T-helper 17 cell (primary cell): ENCODE measurements at regions not wholly inside any gene's neighbourhood (a gene's known extent, or its start where the extent isn't known, plus 50 kb on each side); places are given as distances from the start of the nearest gene placed in this dataset.
"Not testable (repeated sequence)": the region's sequence is repeated elsewhere in the genome, so short reads cannot be mapped to it uniquely, and the experiment has no call there.

Experiments
- ATAC-seq: fragments of 150-1000 bp; cut with Tn5 transposase; 2 replicates; pipeline ENCODE4 v1.10.0; 2021; ENCODE audit warnings: mild to moderate bottlenecking, moderate library complexity
- DNase-seq, 3 donors: peaks; one replicate each; pipeline versions ENCODE4 v3.0.0 to v3.0.0-alpha.2; 2020 to 2021
- H3K9me3 ChIP-seq: one replicate; pipeline ENCODE4 v1.7.0; 2013; ENCODE audit warnings: low read length, mild to moderate bottlenecking; ENCODE audit not compliant: control insufficient read depth, poor library complexity, severe bottlenecking
- H3K27ac Mint-ChIP-seq: one replicate; pipeline ENCODE4 v1.8.0; 2022; ENCODE audit warnings: mild to moderate bottlenecking, moderate library complexity, mixed read lengths
- H3K27me3 Mint-ChIP-seq: one replicate; pipeline ENCODE4 v1.8.0; 2022; ENCODE audit warnings: mixed read lengths
- H3K36me3 Mint-ChIP-seq: one replicate; pipeline ENCODE4 v1.8.0; 2022; ENCODE audit warnings: low read depth, mixed read lengths
- H3K4me1 Mint-ChIP-seq: one replicate; pipeline ENCODE4 v1.8.0; 2022; ENCODE audit warnings: mild to moderate bottlenecking, mixed read lengths
- H3K4me3 Mint-ChIP-seq: one replicate; pipeline ENCODE4 v1.8.0; 2022; ENCODE audit warnings: mild to moderate bottlenecking, moderate library complexity, mixed read lengths

GRCh38 chr1:164141797-164142196, 417.2 kb upstream of the PBX1 start:
- no peak for ATAC-seq
- no peaks in the 10 kb centered on the region for H3K9me3 ChIP-seq
- no peak overlapping the region for H3K27ac Mint-ChIP-seq
- no peaks in the 10 kb centered on the region for H3K36me3 Mint-ChIP-seq
- no peak for DNase-seq
- no peak overlapping the region for H3K4me3 Mint-ChIP-seq
- no peaks in the 10 kb centered on the region for H3K27me3 Mint-ChIP-seq
- H3K4me1 Mint-ChIP-seq = no peaks in the 10 kb centered on the region

GRCh38 chr1:164154622-164155021, 404.4 kb upstream of the PBX1 start:
- no peaks in the 10 kb centered on the region for H3K4me1 Mint-ChIP-seq
- no peak overlapping the region for H3K4me3 Mint-ChIP-seq
- H3K27me3 Mint-ChIP-seq = no peaks in the 10 kb centered on the region
- peaks cover 2% of the 10 kb centered on the region for H3K9me3 ChIP-seq
- no peaks in the 10 kb centered on the region for H3K36me3 Mint-ChIP-seq
- DNase-seq = no peak
- H3K27ac Mint-ChIP-seq = no peak overlapping the region
- no peak for ATAC-seq

- H3K27me3 Mint-ChIP-seq = no peaks in the 10 kb centered on the region
- ATAC-seq (no peak), DNase-seq (no peak)
- H3K27ac Mint-ChIP-seq = no peak overlapping the region
- H3K4me1 Mint-ChIP-seq = no peaks in the 10 kb centered on the region
- no peaks in the 10 kb centered on the region for H3K36me3 Mint-ChIP-seq
- H3K9me3 ChIP-seq = peaks cover 2% of the 10 kb centered on the region
- H3K4me3 Mint-ChIP-seq = no peak overlapping the region
Measured at GRCh38 chr1:164155347-164155746, 403.6 kb upstream of the PBX1 start.

DNA sequence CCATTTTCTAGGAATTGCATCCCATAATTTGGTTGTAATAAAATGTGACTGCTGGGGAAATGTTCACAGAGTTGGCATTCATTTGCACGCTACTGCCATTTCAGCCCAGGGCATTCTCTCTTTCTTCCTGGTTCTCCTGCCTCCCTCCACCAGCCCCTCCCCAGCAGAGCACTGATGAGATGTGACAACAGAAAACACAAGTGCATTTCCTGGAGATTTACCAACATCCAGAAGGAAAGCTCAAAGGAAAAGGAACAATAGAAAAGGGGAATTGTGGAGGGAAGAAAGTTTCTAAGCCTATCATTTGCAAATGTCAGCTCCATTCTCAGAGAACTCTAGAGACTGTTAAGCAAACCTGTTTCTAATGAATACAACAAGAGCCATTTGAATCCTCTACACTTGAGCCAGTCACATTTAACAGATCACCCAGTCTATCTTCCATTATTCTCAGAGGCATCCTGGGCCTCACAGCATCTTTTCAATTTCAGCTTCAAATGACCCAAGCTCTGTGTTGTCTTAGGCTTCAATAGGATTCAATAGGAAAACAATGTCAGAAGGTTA, 395.6 kb upstream of the PBX1 start:
- H3K4me1 Mint-ChIP-seq = no peaks in the 10 kb centered on the region
- ATAC-seq = no peak

GRCh38 chr1:164165466-164165865, 393.5 kb upstream of the PBX1 start:
- ATAC-seq (no peak), DNase-seq (no peak)
- Mint-ChIP-seq H3K36me3 (no peaks in the 10 kb centered on the region), H3K27ac (no peak overlapping the region), H3K4me1 (no peaks in the 10 kb centered on the region), H3K4me3 (no peak overlapping the region), H3K27me3 (no peaks in the 10 kb centered on the region)
- H3K9me3 ChIP-seq = no peaks in the 10 kb centered on the region

More for the DNA sequence above, 395.6 kb upstream of the PBX1 start:
- DNase-seq = no peak
- Mint-ChIP-seq H3K36me3 (no peaks in the 10 kb centered on the region), H3K4me3 (no peak overlapping the region), H3K27me3 (no peaks in the 10 kb centered on the region), H3K27ac (no peak overlapping the region)
- no peaks in the 10 kb centered on the region for H3K9me3 ChIP-seq

DNA sequence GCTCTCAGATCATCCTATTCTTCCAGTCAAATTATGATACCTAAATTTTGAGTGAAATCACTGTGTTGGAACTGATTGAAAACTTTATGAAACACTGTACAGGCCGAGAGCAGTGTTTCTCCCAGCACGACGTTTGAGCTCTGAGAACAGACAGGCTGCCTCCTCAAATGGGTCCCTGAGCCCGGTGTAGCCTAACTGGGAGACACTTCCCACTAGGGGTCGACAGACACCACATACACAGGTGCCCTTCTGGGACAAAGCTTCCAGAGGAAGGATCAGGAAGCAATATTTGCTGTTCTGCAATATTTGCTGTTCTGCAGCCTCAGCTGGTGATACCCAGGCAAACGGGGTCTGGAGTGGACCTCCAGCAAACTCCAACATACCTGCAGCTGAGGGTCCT, 392.5 kb upstream of the PBX1 start:
- not testable (repeated sequence) for H3K27me3 Mint-ChIP-seq, H3K36me3 Mint-ChIP-seq, DNase-seq, H3K4me1 Mint-ChIP-seq, H3K27ac Mint-ChIP-seq, H3K4me3 Mint-ChIP-seq, ATAC-seq, H3K9me3 ChIP-seq

DNA sequence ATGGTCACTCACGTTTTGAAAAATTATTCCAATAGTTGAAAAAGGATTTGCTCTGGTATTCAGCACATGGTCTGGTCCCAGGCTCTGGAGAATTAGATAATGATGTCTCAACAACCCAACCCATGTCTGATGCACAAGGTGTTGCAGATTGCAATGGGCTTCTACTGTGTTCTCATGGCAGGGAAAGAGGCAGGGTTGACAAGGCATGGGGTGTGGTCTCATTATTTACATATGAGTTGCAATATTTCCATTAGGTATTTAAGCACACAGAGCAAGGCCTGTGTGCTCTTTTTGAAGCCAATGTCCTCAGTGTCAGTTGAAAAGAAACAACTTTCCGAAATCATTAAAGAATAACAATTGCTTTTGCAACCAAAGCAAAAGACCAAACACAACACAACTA, 381.9 kb upstream of the PBX1 start:
- H3K4me3 Mint-ChIP-seq = no peak overlapping the region
- DNase-seq (no peak), ATAC-seq (no peak)
- no peak overlapping the region for H3K27ac Mint-ChIP-seq
- no peaks in the 10 kb centered on the region for H3K4me1 Mint-ChIP-seq
- H3K9me3 ChIP-seq = no peaks in the 10 kb centered on the region
- no peaks in the 10 kb centered on the region for H3K27me3 Mint-ChIP-seq
- no peaks in the 10 kb centered on the region for H3K36me3 Mint-ChIP-seq

GRCh38 chr1:164180824-164181223, 378.2 kb upstream of the PBX1 start:
- ATAC-seq = no peak
- no peaks in the 10 kb centered on the region for H3K27me3 Mint-ChIP-seq
- H3K4me1 Mint-ChIP-seq = no peaks in the 10 kb centered on the region
- DNase-seq = no peak
- no peaks in the 10 kb centered on the region for H3K36me3 Mint-ChIP-seq
- H3K9me3 ChIP-seq = no peaks in the 10 kb centered on the region
- H3K27ac Mint-ChIP-seq = no peak overlapping the region
- H3K4me3 Mint-ChIP-seq = no peak overlapping the region

- no peak for DNase-seq
- H3K4me3 Mint-ChIP-seq = no peak overlapping the region
- H3K36me3 Mint-ChIP-seq = no peaks in the 10 kb centered on the region
- no peaks in the 10 kb centered on the region for H3K4me1 Mint-ChIP-seq
- H3K27me3 Mint-ChIP-seq = no peaks in the 10 kb centered on the region
- H3K9me3 ChIP-seq = no peaks in the 10 kb centered on the region
- no peak for ATAC-seq
- no peak overlapping the region for H3K27ac Mint-ChIP-seq
Measured at GRCh38 chr1:164183854-164184635, 374.9 kb upstream of the PBX1 start.

GRCh38 chr1:164186881-164187280, 372.1 kb upstream of the PBX1 start:
- ATAC-seq (no peak), DNase-seq (no peak)
- H3K9me3 ChIP-seq = no peaks in the 10 kb centered on the region
- Mint-ChIP-seq H3K4me1 (no peaks in the 10 kb centered on the region), H3K27me3 (no peaks in the 10 kb centered on the region), H3K27ac (no peak overlapping the region), H3K36me3 (no peaks in the 10 kb centered on the region), H3K4me3 (no peak overlapping the region)

DNA sequence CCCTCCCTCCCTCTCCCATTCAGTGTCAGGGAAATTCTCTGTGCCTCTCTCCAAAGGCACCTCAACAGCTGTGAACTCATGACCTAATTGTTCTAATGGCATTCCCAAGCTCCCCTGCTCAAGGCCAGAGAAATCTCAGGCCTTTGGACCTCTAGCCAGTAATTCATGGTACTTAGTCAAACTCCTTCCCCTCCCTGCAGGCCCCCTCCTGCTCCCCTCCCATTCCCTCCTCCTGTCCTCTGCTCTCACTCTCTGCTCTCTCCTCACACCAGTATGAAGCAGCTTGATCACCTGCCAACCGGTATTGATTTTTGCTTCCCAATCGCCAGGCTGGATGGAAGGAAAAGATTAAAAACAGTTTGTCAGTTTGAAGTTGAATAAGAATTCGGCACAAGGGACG, 370.5 kb upstream of the PBX1 start:
- H3K9me3 ChIP-seq = no peaks in the 10 kb centered on the region
- no peaks in the 10 kb centered on the region for H3K4me1 Mint-ChIP-seq
- no peak overlapping the region for H3K27ac Mint-ChIP-seq
- no peaks in the 10 kb centered on the region for H3K27me3 Mint-ChIP-seq
- ATAC-seq = no peak
- H3K4me3 Mint-ChIP-seq = no peak overlapping the region
- no peaks in the 10 kb centered on the region for H3K36me3 Mint-ChIP-seq
- no peak for DNase-seq

DNA sequence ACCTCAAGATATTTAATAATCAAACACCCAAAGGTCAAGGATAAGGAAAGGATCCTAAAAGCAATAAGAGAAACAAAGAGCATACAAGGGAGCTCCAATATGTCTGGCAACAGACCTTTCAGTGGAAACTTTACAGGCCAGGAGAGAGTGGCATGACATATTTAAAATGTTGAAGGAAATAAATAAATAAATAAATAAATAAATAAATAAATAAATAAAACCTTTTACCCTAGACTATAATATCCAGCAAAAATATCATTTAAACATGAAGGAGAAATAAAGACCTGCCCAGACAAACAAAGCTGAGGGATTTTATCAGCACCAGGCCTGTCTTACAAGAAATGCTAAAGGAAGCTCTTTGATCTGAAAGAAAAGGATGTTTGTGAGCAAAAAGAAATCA, 367.8 kb upstream of the PBX1 start:
- Mint-ChIP-seq H3K27ac (no peak overlapping the region), H3K4me3 (no peak overlapping the region), H3K4me1 (no peaks in the 10 kb centered on the region), H3K27me3 (no peaks in the 10 kb centered on the region), H3K36me3 (no peaks in the 10 kb centered on the region)
- no peaks in the 10 kb centered on the region for H3K9me3 ChIP-seq
- ATAC-seq (no peak), DNase-seq (no peak)

GRCh38 chr1:164210211-164210739, 348.7 kb upstream of the PBX1 start:
- Mint-ChIP-seq H3K27ac (no peak overlapping the region), H3K36me3 (no peaks in the 10 kb centered on the region), H3K4me1 (no peaks in the 10 kb centered on the region), H3K27me3 (no peaks in the 10 kb centered on the region), H3K4me3 (no peak overlapping the region)
- DNase-seq = no peak
- H3K9me3 ChIP-seq = no peaks in the 10 kb centered on the region
- no peak for ATAC-seq

GRCh38 chr1:164223378-164223777, 335.6 kb upstream of the PBX1 start:
- Mint-ChIP-seq H3K4me3 (no peak overlapping the region), H3K27ac (no peak overlapping the region), H3K27me3 (no peaks in the 10 kb centered on the region), H3K4me1 (no peaks in the 10 kb centered on the region), H3K36me3 (no peaks in the 10 kb centered on the region)
- no peaks in the 10 kb centered on the region for H3K9me3 ChIP-seq
- ATAC-seq (no peak), DNase-seq (no peak)
